H1 (cell line): ENCODE measurements at regions not wholly inside any gene's neighbourhood (a gene's known extent, or its start where the extent isn't known, plus 50 kb on each side); places are given as distances from the start of the nearest gene placed in this dataset.

ENCODE experiments used
- BCL11A ChIP-seq, 2 experiments: IDR thresholded peaks; one replicate each; pipeline ENCODE4 v1.6.1; 2011; ENCODE audit warnings: low read depth in 2 of 2, low read length in 2 of 2, mild to moderate bottlenecking in 2 of 2
- BRCA1 ChIP-seq: IDR thresholded peaks from 2 replicates; pipeline ENCODE4 v1.6.1; 2012; ENCODE audit warnings: low read depth, low read length, improper control_type of control experiment
- CBX5 ChIP-seq: fragments of 300-800, 300-1000 bp; sonication (generic); IDR thresholded peaks from 2 replicates; pipeline ENCODE4 v1.7.1; 2016; ENCODE audit warnings: antibody characterized with exemption, low read length, low read depth
- CHD7 ChIP-seq: fragments of 300-600 bp; sonication (generic); IDR thresholded peaks from 2 replicates; pipeline ENCODE4 v1.7.1; 2012; ENCODE audit warnings: low read length, moderate library complexity, mild to moderate bottlenecking, inconsistent platforms; ENCODE audit not compliant: insufficient replicate concordance
- EP300 ChIP-seq, 2 experiments: IDR thresholded peaks; 1 replicate in 1 of 2; 2 replicates in 1 of 2; pipeline ENCODE4 v1.6.1; 2011 to 2012; ENCODE audit warnings: low read depth in 2 of 2, low read length in 2 of 2, mild to moderate bottlenecking in 2 of 2, borderline replicate concordance in 1 of 2, inconsistent platforms in 1 of 2, moderate library complexity in 1 of 2
- NANOG ChIP-seq: IDR thresholded peaks from 2 replicates; pipeline ENCODE4 v1.6.1; 2011; ENCODE audit warnings: low read length, low read depth, mild to moderate bottlenecking, inconsistent platforms; ENCODE audit not compliant: insufficient read depth, poor library complexity, severe bottlenecking
- RFX5 ChIP-seq: IDR thresholded peaks from 2 replicates; pipeline ENCODE4 v1.6.1; 2011; ENCODE audit warnings: low read depth, low read length, improper control_type of control experiment, borderline replicate concordance
- SIRT6 ChIP-seq: IDR thresholded peaks from one replicate; pipeline ENCODE4 v1.7.1; 2012; ENCODE audit warnings: low read length, inconsistent platforms
- SIX5 ChIP-seq: IDR thresholded peaks from 2 replicates; pipeline ENCODE4 v1.6.1; 2011; ENCODE audit warnings: mild to moderate bottlenecking, low read depth, low read length

DNA sequence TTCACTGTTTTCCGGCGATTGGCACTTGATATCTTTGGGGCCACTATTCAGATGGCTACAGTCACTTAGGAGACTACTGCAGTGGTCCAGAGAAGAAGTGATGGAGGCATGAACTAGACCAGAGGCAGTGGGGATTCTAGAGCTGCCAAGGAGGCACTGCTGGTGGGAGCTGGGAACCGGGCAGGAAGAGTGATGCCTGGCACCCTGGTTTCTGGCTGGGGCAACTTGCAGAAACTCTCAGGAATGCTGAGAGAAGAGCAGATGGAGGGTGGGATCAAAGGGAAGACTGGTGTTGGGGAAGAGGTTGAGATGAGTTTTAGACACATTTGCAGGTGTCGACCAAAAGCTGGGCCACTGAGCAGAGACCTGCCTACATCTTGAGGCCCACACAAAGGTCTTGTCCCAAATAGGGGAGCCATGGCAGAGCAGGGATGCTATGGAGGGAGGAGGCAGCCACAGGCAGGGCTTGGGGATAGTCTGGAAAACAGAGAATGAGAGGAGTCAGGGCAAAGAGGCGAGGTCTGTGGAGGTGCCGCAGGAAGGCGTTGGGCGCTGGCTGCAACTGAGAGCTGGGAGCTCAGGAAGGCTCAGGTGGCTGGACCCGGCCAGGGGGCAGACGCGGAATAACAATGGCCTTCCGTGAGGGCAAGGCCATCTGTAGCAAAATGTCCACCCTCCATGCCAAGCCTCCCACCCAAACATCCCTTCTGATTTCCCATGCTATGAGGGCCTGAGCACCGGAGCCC lies 118.9 kb downstream of the TOMM20 start (continued):
- TF ChIP-seq CHD7 (no peak), BCL11A (IDR thresholded peaks at IDR 0.05; ENCODE audit: low read depth in 2 of 2, low read length in 2 of 2) (no peak), BRCA1 (no peak), CBX5 (no peak), RFX5 (no peak), SIRT6 (no peak), NANOG (no peak), SIX5 (no peak), EP300 (IDR thresholded peaks at IDR 0.05; ENCODE audit: borderline replicate concordance in 1 of 2, low read depth in 2 of 2, low read length in 2 of 2) (no peak)
